K562 (cell line): ENCODE measurements at regions not wholly inside any gene's neighbourhood (a gene's known extent, or its start where the extent isn't known, plus 50 kb on each side); places are given as distances from the start of the nearest gene placed in this dataset.

ENCODE experiments used
- CREM ChIP-seq: IDR thresholded peaks from 2 replicates; pipeline ENCODE4 v1.6.1; 2014; ENCODE audit warnings: antibody characterized with exemption, low read depth
- EP400 ChIP-seq: fragments of 450-650 bp; IDR thresholded peaks from 2 replicates; pipeline ENCODE4 v1.6.1; 2017; ENCODE audit warnings: antibody characterized with exemption, mild to moderate bottlenecking, moderate library complexity
- FOS ChIP-seq: IDR thresholded peaks from 3 replicates; pipeline ENCODE4 v1.6.1; 2011; ENCODE audit not compliant: insufficient read length; ENCODE audit errors: extremely low read depth
- FOXP4 ChIP-seq: sonication (generic); formaldehyde crosslinking; IDR thresholded peaks from 2 replicates; pipeline ENCODE4 v1.8.0; 2022; ENCODE audit warnings: mild to moderate bottlenecking, missing genetic modification reagents, borderline replicate concordance
- GTF2B ChIP-seq: IDR thresholded peaks from 2 replicates; pipeline ENCODE4 v1.6.1; 2011; ENCODE audit not compliant: insufficient read length; ENCODE audit errors: extremely low read depth
- MTA2 ChIP-seq: fragments of 450-650 bp; IDR thresholded peaks from 2 replicates; pipeline ENCODE4 v1.6.1; 2016; ENCODE audit warnings: low read depth
- NFIX ChIP-seq: fragments of 250-450 bp; sonication (Bioruptor Pico); IDR thresholded peaks from 2 replicates; pipeline ENCODE4 v1.4.0; 2020; ENCODE audit warnings: low read depth, mild to moderate bottlenecking, moderate library complexity
- SMAD4 ChIP-seq: fragments of 250-450 bp; sonication (Bioruptor Pico); conservative IDR thresholded peaks from 2 replicates; pipeline ENCODE4 v1.8.0; 2021; ENCODE audit warnings: inconsistent platforms, mild to moderate bottlenecking, moderate library complexity
- SP1 ChIP-seq: sonication (generic); formaldehyde crosslinking; IDR thresholded peaks from 2 replicates; pipeline ENCODE4 v1.8.1; 2022; ENCODE audit warnings: mild to moderate bottlenecking, missing genetic modification reagents
- STAT5A ChIP-seq: IDR thresholded peaks from 2 replicates; pipeline ENCODE4 v1.6.1; 2012; ENCODE audit warnings: low read length, inconsistent platforms, borderline replicate concordance
- TARDBP ChIP-seq: fragments of 450-650 bp; IDR thresholded peaks from 2 replicates; pipeline ENCODE4 v1.6.1; 2016
- TCFL5 ChIP-seq: fragments of 250-450 bp; sonication (Bioruptor Pico); conservative IDR thresholded peaks from 2 replicates; pipeline ENCODE4 v1.6.1; 2021; ENCODE audit warnings: mild to moderate bottlenecking, moderate library complexity, matching md5 sums
- TEAD2 ChIP-seq: fragments of 450-650 bp; IDR thresholded peaks from 2 replicates; pipeline ENCODE4 v1.6.1; 2016; ENCODE audit warnings: missing genetic modification characterization, control low read depth, missing compliant biosample characterization
- THAP7 ChIP-seq: fragments of 250-450 bp; sonication (Bioruptor Pico); IDR thresholded peaks from 2 replicates; pipeline ENCODE4 v1.5.0; 2021
- ZKSCAN1 ChIP-seq: fragments of 150-350 bp; IDR thresholded peaks from 2 replicates; pipeline ENCODE4 v1.6.1; 2016; ENCODE audit warnings: low read depth, low read length
- ZMIZ1 ChIP-seq, 2 experiments: fragments of 150-350 bp in 1 of 2; IDR thresholded peaks; 2 replicates each; pipeline ENCODE4 v1.6.1; 2012 to 2016; ENCODE audit warnings: low read depth in 2 of 2, low read length in 2 of 2, mild to moderate bottlenecking in 1 of 2, moderate library complexity in 1 of 2
- ZNF354B ChIP-seq: fragments of 250-450 bp; sonication (Bioruptor Pico); IDR thresholded peaks from 2 replicates; pipeline ENCODE4 v1.4.0; 2020
- ZNF589 ChIP-seq: fragments of 200-800 bp; sonication (Bioruptor generic); IDR thresholded peaks from 2 replicates; pipeline ENCODE4 v1.6.1; 2016; ENCODE audit warnings: low read depth, missing genetic modification characterization, missing compliant biosample characterization

- TF ChIP-seq ZKSCAN1 (no peak), TEAD2 (tag) (no peak), ZNF589 (CRISPR knock-in tag) (no peak), STAT5A (peak; percentile 88), EP400 (no peak), THAP7 (CRISPR knock-in tag) (no peak), ZMIZ1 (IDR thresholded peaks at IDR 0.05; ENCODE audit: low read depth in 2 of 2, low read length in 2 of 2) (0 out of 4 replicates have a peak, but pooled peaks of 1 of the 2 experiments have one; percentile 50), ZNF354B (no peak), FOS (no peak), TARDBP (no peak), SP1 (no peak), NFIX (CRISPR knock-in tag) (no peak), SMAD4 (CRISPR knock-in tag) (peak; percentile 39; the same call in 1 of the 2 replicates), FOXP4 (CRISPR knock-in tag) (no peak), GTF2B (no peak), CREM (peak; percentile 28; the same call in 1 of the 2 replicates), MTA2 (peak; percentile 75), TCFL5 (CRISPR knock-in tag) (no peak)
- TF ChIP-seq, all 486 proteins: peak for 42
These were observed 98.1 kb upstream of the OTUD4 start (continued) for GRCh38 chr4:145278341-145279121.
